ENCODE measurements at regions not wholly inside any gene's neighbourhood (a gene's known extent, or its start where the extent isn't known, plus 50 kb on each side); places are given as distances from the start of the nearest gene placed in this dataset.

GRCh38 chr13:108470921-108471320, 158.5 kb upstream of the MYO16 start:
- TF ChIP-seq CTCF (IDR thresholded peaks at IDR 0.05; ENCODE audit: low read depth, low read length), result no peak
- no peak for TF ChIP-seq EZH2phosphoT487 (IDR thresholded peaks at IDR 0.05; ENCODE audit: low read depth)
- Histone ChIP-seq H3K4me3 (ENCODE audit: low read length) (no peak overlapping the region), H3K36me3 (replicated peaks; ENCODE audit: low read depth, low read length) (no peaks in the 10 kb centered on the region), H3K9me3 (ENCODE audit: insufficient read depth, low read length) (no peaks in the 10 kb centered on the region), H3K79me2 (ENCODE audit: low read length) (no peaks in the 10 kb centered on the region), H4K20me1 (ENCODE audit: insufficient read depth, low read length) (no peaks in the 10 kb centered on the region), H3K4me2 (ENCODE audit: low read length) (no peak overlapping the region), H3K27ac (ENCODE audit: low read length) (no peak overlapping the region), H3K9ac (ENCODE audit: low read length) (no peak overlapping the region), H3K4me1 (ENCODE audit: low read length) (no peaks in the 10 kb centered on the region), H3K27me3 (ENCODE audit: low read depth, low read length) (no peaks in the 10 kb centered on the region; the same call in 1 of the 2 replicates), H2AFZ (ENCODE audit: low read depth, low read length) (no peak overlapping the region)

GRCh38 chr13:108475181-108475580, 154.2 kb upstream of the MYO16 start:
- TF ChIP-seq EZH2phosphoT487 (IDR thresholded peaks at IDR 0.05; ENCODE audit: low read depth) (no peak), CTCF (IDR thresholded peaks at IDR 0.05; ENCODE audit: low read depth, low read length) (no peak)
- Histone ChIP-seq H3K9ac (ENCODE audit: low read length) (no peak overlapping the region), H3K79me2 (ENCODE audit: low read length) (no peaks in the 10 kb centered on the region), H3K27me3 (ENCODE audit: low read depth, low read length) (no peaks in the 10 kb centered on the region; the same call in 1 of the 2 replicates), H3K4me2 (ENCODE audit: low read length) (no peak overlapping the region), H3K36me3 (replicated peaks; ENCODE audit: low read depth, low read length) (no peaks in the 10 kb centered on the region), H3K4me3 (ENCODE audit: low read length) (no peak overlapping the region), H4K20me1 (ENCODE audit: insufficient read depth, low read length) (no peaks in the 10 kb centered on the region), H3K9me3 (ENCODE audit: insufficient read depth, low read length) (no peaks in the 10 kb centered on the region), H2AFZ (ENCODE audit: low read depth, low read length) (peak overlapping the region; percentile 34; the same call in 1 of the 2 replicates), H3K4me1 (ENCODE audit: low read length) (no peaks in the 10 kb centered on the region), H3K27ac (ENCODE audit: low read length) (no peak overlapping the region)

DNA sequence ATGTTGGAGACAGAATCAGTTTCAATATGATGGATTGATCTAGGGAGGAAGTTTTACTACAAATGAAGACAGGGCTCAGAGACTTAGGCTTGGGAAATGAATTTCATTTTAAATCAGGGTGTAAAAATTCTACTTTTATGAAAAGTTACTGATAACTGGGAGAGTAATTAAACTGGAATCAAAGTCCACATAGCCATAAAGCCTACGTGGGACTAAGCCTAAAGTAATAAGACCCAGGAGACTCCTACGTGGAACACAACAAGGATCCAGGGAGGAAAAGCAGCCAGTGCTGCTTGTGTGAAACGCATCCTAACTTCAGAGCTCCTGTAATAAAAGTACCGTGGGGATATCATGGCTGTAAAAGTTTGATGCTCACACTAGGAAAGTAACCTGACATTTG, 152.0 kb upstream of the MYO16 start:
- Histone ChIP-seq H3K27me3 (ENCODE audit: low read depth, low read length) (no peaks in the 10 kb centered on the region; the same call in 1 of the 2 replicates), H3K36me3 (replicated peaks; ENCODE audit: low read depth, low read length) (no peaks in the 10 kb centered on the region), H3K79me2 (ENCODE audit: low read length) (no peaks in the 10 kb centered on the region), H3K4me2 (ENCODE audit: low read length) (no peak overlapping the region), H3K4me3 (ENCODE audit: low read length) (no peak overlapping the region), H2AFZ (ENCODE audit: low read depth, low read length) (no peak overlapping the region), H3K9me3 (ENCODE audit: insufficient read depth, low read length) (no peaks in the 10 kb centered on the region), H3K27ac (ENCODE audit: low read length) (no peak overlapping the region), H3K4me1 (ENCODE audit: low read length) (no peaks in the 10 kb centered on the region), H4K20me1 (ENCODE audit: insufficient read depth, low read length) (no peaks in the 10 kb centered on the region), H3K9ac (ENCODE audit: low read length) (no peak overlapping the region)
- no peak for TF ChIP-seq EZH2phosphoT487 (IDR thresholded peaks at IDR 0.05; ENCODE audit: low read depth)
- TF ChIP-seq CTCF (IDR thresholded peaks at IDR 0.05; ENCODE audit: low read depth, low read length), result no peak

DNA sequence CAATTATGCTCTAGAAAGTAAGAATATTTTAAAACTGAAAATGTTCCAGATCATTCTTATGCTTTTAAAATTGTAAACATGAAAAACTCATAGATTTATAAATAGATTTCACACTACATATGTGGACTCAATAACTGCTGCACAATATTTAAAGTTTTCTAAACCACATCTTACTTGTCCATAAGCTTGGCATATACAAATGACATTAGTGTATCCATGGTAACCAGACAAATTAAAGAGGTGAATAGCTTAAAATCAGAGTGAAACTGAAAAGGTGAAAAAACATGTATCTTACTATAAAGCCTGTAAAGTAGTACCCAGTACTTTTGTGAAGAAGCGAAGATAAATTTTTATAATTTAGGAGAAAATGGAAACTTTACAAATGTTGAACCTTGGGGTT, 151.2 kb upstream of the MYO16 start:
- no peaks in the 10 kb centered on the region for H3K9me3 ChIP-seq (ENCODE audit: insufficient read depth, low read length)
- no peaks in the 10 kb centered on the region for H3K36me3 ChIP-seq (replicated peaks; ENCODE audit: low read depth, low read length)
- no peaks in the 10 kb centered on the region; the same call in 1 of the 2 replicates for H3K27me3 ChIP-seq (ENCODE audit: low read depth, low read length)
- no peaks in the 10 kb centered on the region for H3K79me2 ChIP-seq (ENCODE audit: low read length)
- no peak overlapping the region for H3K4me3 ChIP-seq (ENCODE audit: low read length)
- no peak overlapping the region for H3K4me2 ChIP-seq (ENCODE audit: low read length)
- no peak overlapping the region for H3K9ac ChIP-seq (ENCODE audit: low read length)
- H2AFZ ChIP-seq (ENCODE audit: low read depth, low read length), result no peak overlapping the region
- H3K4me1 ChIP-seq (ENCODE audit: low read length), result no peaks in the 10 kb centered on the region
- H4K20me1 ChIP-seq (ENCODE audit: insufficient read depth, low read length), result no peaks in the 10 kb centered on the region
- H3K27ac ChIP-seq (ENCODE audit: low read length), result no peak overlapping the region
- TF ChIP-seq CTCF (IDR thresholded peaks at IDR 0.05; ENCODE audit: low read depth, low read length) (no peak), EZH2phosphoT487 (IDR thresholded peaks at IDR 0.05; ENCODE audit: low read depth) (no peak)

Measured in OCI-LY3 (cell line).